GM18502 (cell line): ENCODE measurements at regions not wholly inside any gene's neighbourhood (a gene's known extent, or its start where the extent isn't known, plus 50 kb on each side); places are given as distances from the start of the nearest gene placed in this dataset.
"Not testable (repeated sequence)": the region's sequence is repeated elsewhere in the genome, so short reads cannot be mapped to it uniquely, and the experiment has no call there.

Experiments used
- ATAC-seq: cut with Tn5 transposase; IDR thresholded peaks from one replicate; pipeline ENCODE4 v1.9.1; 2021; ENCODE audit warnings: mild to moderate bottlenecking; ENCODE audit not compliant: unreplicated experiment, poor library complexity

- no peak for ATAC-seq
Measured at GRCh38 chr5:144596517-144596916, 425.8 kb downstream of the KCTD16 start.

- ATAC-seq, result no peak
Measured at GRCh38 chr5:144594919-144595318, 424.2 kb downstream of the KCTD16 start.

GRCh38 chr5:144594234-144594633 lies 423.6 kb downstream of the KCTD16 start:
- not testable (repeated sequence) for ATAC-seq

- no peak for ATAC-seq
Measured at GRCh38 chr5:144585681-144586080, 415.0 kb downstream of the KCTD16 start.

GRCh38 chr5:144583541-144584449 lies 413.1 kb downstream of the KCTD16 start:
- no peak for ATAC-seq

- no peak for ATAC-seq
Measured at GRCh38 chr5:144582066-144582465, 411.4 kb downstream of the KCTD16 start.

- ATAC-seq, result no peak
Measured at GRCh38 chr5:144581044-144581443, 410.4 kb downstream of the KCTD16 start.

GRCh38 chr5:144577676-144578075 lies 407.0 kb downstream of the KCTD16 start:
- no peak for ATAC-seq

- ATAC-seq, result no peak
Measured at GRCh38 chr5:144575736-144576135, 405.1 kb downstream of the KCTD16 start.

GRCh38 chr5:144567421-144567780 lies 396.7 kb downstream of the KCTD16 start:
- no peak for ATAC-seq

GRCh38 chr5:144566747-144567420 lies 396.2 kb downstream of the KCTD16 start:
- no peak for ATAC-seq

GRCh38 chr5:144549580-144549979 lies 378.9 kb downstream of the KCTD16 start:
- no peak for ATAC-seq

- no peak for ATAC-seq
Measured at GRCh38 chr5:144548936-144549335, 378.3 kb downstream of the KCTD16 start.

- ATAC-seq, result no peak
Measured at GRCh38 chr5:144547098-144547499, 376.4 kb downstream of the KCTD16 start.

GRCh38 chr5:144538845-144539244 lies 368.2 kb downstream of the KCTD16 start:
- ATAC-seq, result no peak
